HepG2 (cell line): ENCODE measurements at regions not wholly inside any gene's neighbourhood (a gene's known extent, or its start where the extent isn't known, plus 50 kb on each side); places are given as distances from the start of the nearest gene placed in this dataset.

Experiments used
- JUN ChIP-seq: sonication (generic); formaldehyde crosslinking; IDR thresholded peaks from 2 replicates; pipeline ENCODE4 v1.4.0; 2020; ENCODE audit warnings: mild to moderate bottlenecking, missing genetic modification reagents
- RBFOX2 ChIP-seq: fragments of 200-400 bp; formaldehyde crosslinking; IDR thresholded peaks from 2 replicates; pipeline ENCODE4 v1.6.1; 2017; ENCODE audit warnings: low read depth, mild to moderate bottlenecking, low read length
- TBP ChIP-seq: sonication (generic); formaldehyde crosslinking; IDR thresholded peaks from 2 replicates; pipeline ENCODE4 v1.5.0; 2020; ENCODE audit warnings: missing genetic modification reagents
- ZNF563 ChIP-seq: sonication (generic); formaldehyde crosslinking; IDR thresholded peaks from 2 replicates; pipeline ENCODE4 v1.8.0; 2022; ENCODE audit warnings: mild to moderate bottlenecking, moderate library complexity, missing genetic modification reagents
- TF ChIP-seq, protein P1 (sequence below): IDR thresholded peaks from 2 replicates; pipeline ENCODE4 v1.6.1; 2012; ENCODE audit warnings: low read depth, low read length, improper control_type of control experiment
- TF ChIP-seq, protein P2 (sequence below): sonication (generic); formaldehyde crosslinking; IDR thresholded peaks from 2 replicates; pipeline ENCODE4 v1.4.0; 2020; ENCODE audit warnings: missing genetic modification reagents, borderline replicate concordance
- TF ChIP-seq, protein P3 (sequence below): sonication (generic); formaldehyde crosslinking; IDR thresholded peaks from 2 replicates; pipeline ENCODE4 v1.4.0; 2020; ENCODE audit warnings: missing genetic modification reagents, low read depth, mild to moderate bottlenecking, borderline replicate concordance

DNA sequence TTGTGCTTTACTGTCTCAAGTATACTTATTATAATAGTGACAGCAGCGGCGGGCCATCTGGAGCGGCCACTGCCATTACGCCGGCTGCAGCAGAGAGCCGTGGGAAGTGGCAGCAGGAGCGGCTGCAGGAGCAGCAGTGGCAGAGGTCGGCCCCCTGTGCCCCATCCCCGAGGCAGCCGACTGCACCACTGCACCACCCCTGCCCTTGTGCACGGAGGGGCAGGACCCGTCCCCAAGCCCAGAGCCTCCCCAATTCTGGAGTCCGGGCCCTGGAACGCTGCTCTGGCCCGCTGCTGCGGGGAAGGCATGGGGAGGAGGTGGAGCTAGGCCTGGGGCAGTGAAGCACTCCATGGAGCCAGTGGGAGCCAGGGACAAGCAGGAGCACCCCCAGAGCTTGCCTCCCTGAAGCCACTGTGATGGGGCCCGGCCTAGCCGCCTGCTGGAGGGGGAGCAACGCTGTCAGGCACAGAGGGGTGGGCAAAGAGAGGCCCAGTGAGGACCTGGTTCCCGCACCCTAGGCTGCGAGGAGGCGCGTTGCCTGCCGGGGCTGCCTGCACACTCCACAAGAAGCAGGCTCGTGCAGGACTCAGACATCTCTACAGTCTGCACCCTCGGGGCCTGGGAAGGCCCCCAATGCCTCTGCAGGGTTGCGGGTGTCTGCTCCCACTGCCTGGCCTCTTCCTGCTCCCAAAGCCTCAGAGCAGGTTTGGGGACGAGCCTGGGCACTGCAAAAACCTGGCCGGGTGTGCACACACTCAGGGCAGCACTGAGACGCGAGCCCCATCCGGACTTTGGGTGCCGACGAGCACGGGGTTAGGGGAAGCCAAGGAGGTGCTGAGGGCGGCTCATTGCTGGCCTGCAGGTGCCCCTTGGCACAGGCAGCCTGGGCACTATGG, 74.2 kb upstream of the RASSF8 start (continued):
- TF ChIP-seq, protein P1, sequence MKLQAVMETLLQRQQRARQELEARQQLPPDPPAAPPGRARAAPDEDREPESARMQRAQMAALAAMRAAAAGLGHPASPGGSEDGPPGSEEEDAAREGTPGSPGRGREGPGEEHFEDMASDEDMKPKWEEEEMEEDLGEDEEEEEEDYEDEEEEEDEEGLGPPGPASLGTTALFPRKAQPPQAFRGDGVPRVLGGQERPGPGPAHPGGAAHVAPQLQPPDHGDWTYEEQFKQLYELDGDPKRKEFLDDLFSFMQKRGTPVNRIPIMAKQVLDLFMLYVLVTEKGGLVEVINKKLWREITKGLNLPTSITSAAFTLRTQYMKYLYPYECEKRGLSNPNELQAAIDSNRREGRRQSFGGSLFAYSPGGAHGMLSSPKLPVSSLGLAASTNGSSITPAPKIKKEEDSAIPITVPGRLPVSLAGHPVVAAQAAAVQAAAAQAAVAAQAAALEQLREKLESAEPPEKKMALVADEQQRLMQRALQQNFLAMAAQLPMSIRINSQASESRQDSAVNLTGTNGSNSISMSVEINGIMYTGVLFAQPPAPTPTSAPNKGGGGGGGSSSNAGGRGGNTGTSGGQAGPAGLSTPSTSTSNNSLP, result no peak
- no peak for TF ChIP-seq RBFOX2
- no peak for TF ChIP-seq TBP (CRISPR knock-in tag)
- no peak for TF ChIP-seq ZNF563 (CRISPR knock-in tag)
- TF ChIP-seq, protein P2, sequence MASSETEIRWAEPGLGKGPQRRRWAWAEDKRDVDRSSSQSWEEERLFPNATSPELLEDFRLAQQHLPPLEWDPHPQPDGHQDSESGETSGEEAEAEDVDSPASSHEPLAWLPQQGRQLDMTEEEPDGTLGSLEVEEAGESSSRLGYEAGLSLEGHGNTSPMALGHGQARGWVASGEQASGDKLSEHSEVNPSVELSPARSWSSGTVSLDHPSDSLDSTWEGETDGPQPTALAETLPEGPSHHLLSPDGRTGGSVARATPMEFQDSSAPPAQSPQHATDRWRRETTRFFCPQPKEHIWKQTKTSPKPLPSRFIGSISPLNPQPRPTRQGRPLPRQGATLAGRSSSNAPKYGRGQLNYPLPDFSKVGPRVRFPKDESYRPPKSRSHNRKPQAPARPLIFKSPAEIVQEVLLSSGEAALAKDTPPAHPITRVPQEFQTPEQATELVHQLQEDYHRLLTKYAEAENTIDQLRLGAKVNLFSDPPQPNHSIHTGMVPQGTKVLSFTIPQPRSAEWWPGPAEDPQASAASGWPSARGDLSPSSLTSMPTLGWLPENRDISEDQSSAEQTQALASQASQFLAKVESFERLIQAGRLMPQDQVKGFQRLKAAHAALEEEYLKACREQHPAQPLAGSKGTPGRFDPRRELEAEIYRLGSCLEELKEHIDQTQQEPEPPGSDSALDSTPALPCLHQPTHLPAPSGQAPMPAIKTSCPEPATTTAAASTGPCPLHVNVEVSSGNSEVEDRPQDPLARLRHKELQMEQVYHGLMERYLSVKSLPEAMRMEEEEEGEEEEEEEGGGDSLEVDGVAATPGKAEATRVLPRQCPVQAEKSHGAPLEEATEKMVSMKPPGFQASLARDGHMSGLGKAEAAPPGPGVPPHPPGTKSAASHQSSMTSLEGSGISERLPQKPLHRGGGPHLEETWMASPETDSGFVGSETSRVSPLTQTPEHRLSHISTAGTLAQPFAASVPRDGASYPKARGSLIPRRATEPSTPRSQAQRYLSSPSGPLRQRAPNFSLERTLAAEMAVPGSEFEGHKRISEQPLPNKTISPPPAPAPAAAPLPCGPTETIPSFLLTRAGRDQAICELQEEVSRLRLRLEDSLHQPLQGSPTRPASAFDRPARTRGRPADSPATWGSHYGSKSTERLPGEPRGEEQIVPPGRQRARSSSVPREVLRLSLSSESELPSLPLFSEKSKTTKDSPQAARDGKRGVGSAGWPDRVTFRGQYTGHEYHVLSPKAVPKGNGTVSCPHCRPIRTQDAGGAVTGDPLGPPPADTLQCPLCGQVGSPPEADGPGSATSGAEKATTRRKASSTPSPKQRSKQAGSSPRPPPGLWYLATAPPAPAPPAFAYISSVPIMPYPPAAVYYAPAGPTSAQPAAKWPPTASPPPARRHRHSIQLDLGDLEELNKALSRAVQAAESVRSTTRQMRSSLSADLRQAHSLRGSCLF, result no peak
- no peak for TF ChIP-seq JUN (CRISPR knock-in tag)
- TF ChIP-seq, protein P3, sequence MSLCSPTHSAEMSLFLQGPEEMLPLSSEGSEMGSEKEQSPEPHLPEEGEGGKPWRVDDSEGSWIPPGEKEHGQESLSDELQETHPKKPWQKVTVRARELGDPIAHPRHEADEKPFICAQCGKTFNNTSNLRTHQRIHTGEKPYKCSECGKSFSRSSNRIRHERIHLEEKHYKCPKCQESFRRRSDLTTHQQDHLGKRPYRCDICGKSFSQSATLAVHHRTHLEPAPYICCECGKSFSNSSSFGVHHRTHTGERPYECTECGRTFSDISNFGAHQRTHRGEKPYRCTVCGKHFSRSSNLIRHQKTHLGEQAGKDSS (CRISPR knock-in tag), result no peak
